ENCODE measurements at regions not wholly inside any gene's neighbourhood (a gene's known extent, or its start where the extent isn't known, plus 50 kb on each side); places are given as distances from the start of the nearest gene placed in this dataset.

- no peak overlapping the region for H4K8ac ChIP-seq (ENCODE audit: low read depth, low read length)
- H3K79me1 ChIP-seq (ENCODE audit: low read length): no peaks in the 10 kb centered on the region
- no peak overlapping the region for H2BK12ac ChIP-seq (ENCODE audit: low read length)
- H2AK5ac ChIP-seq (ENCODE audit: low read length): no peak overlapping the region
- H3K4ac ChIP-seq (ENCODE audit: low read depth, low read length): no peak overlapping the region
- no peak overlapping the region for H3K4me2 ChIP-seq (ENCODE audit: low read length)
- H3K9ac ChIP-seq (ENCODE audit: low read length): no peak overlapping the region
- no peaks in the 10 kb centered on the region for H3K4me1 ChIP-seq (ENCODE audit: control insufficient read depth in 1 of 2, insufficient read depth in 2 of 2, low read length in 2 of 2)
- H3K27ac ChIP-seq (ENCODE audit: low read depth, low read length): no peak overlapping the region
- no peak overlapping the region for H2BK120ac ChIP-seq (ENCODE audit: insufficient read depth, low read length, poor library complexity)
- H3K23ac ChIP-seq (ENCODE audit: low read length): no peak overlapping the region
- no peaks in the 10 kb centered on the region for H3K36me3 ChIP-seq (ENCODE audit: control insufficient read depth in 1 of 2, insufficient read depth in 2 of 2, low read length in 2 of 2)
- H4K91ac ChIP-seq (ENCODE audit: low read depth, low read length): no peak overlapping the region
- no peak overlapping the region for H3K14ac ChIP-seq (ENCODE audit: low read length)
- H2BK5ac ChIP-seq (ENCODE audit: low read depth, low read length, poor library complexity): no peak overlapping the region
- no peak overlapping the region for H4K12ac ChIP-seq (ENCODE audit: low read depth, low read length)
- H3K4me3 ChIP-seq (ENCODE audit: low read depth, low read length): no peak overlapping the region
- no peak for DNase-seq
- no peaks in the 10 kb centered on the region for H3K9me3 ChIP-seq (ENCODE audit: insufficient read depth, low read depth, low read length)
- H2AFZ ChIP-seq (ENCODE audit: insufficient read depth, low read length, poor library complexity): no peak overlapping the region
- no CpG with 5 or more reads among the region's 1 CpG for WGBS (ENCODE audit: extremely low coverage, insufficient coverage, insufficient read length)
- no peaks in the 10 kb centered on the region for H3K79me2 ChIP-seq (ENCODE audit: control insufficient read depth, insufficient read depth, low read length, poor library complexity)
- H3K18ac ChIP-seq (ENCODE audit: low read length): no peak overlapping the region
- no peaks in the 10 kb centered on the region for H3K27me3 ChIP-seq (ENCODE audit: insufficient read depth, low read length)
Observed at GRCh38 chr11:82601711-82602110, 132.0 kb downstream of the FAM181B start.

- no peak overlapping the region for H3K9ac ChIP-seq (ENCODE audit: low read length)
- H2BK5ac ChIP-seq (ENCODE audit: low read depth, low read length, poor library complexity): no peak overlapping the region
- no peaks in the 10 kb centered on the region for H3K4me1 ChIP-seq (ENCODE audit: control insufficient read depth in 1 of 2, insufficient read depth in 2 of 2, low read length in 2 of 2)
- H3K79me2 ChIP-seq (ENCODE audit: control insufficient read depth, insufficient read depth, low read length, poor library complexity): no peaks in the 10 kb centered on the region
- H3K4me3 ChIP-seq (ENCODE audit: low read depth, low read length): no peak overlapping the region
- no peak overlapping the region for H4K12ac ChIP-seq (ENCODE audit: low read depth, low read length)
- H3K79me1 ChIP-seq (ENCODE audit: low read length): no peaks in the 10 kb centered on the region
- no peak overlapping the region for H3K4ac ChIP-seq (ENCODE audit: low read depth, low read length)
- H3K23ac ChIP-seq (ENCODE audit: low read length): no peak overlapping the region
- H2AFZ ChIP-seq (ENCODE audit: insufficient read depth, low read length, poor library complexity): no peak overlapping the region
- no peak overlapping the region for H3K18ac ChIP-seq (ENCODE audit: low read length)
- no peak overlapping the region for H2AK5ac ChIP-seq (ENCODE audit: low read length)
- H3K27me3 ChIP-seq (ENCODE audit: insufficient read depth, low read length): no peaks in the 10 kb centered on the region
- H2BK12ac ChIP-seq (ENCODE audit: low read length): no peak overlapping the region
- no peak overlapping the region for H3K27ac ChIP-seq (ENCODE audit: low read depth, low read length)
- no peak overlapping the region for H3K4me2 ChIP-seq (ENCODE audit: low read length)
- WGBS (ENCODE audit: extremely low coverage, insufficient coverage, insufficient read length): no CpG with 5 or more reads among the region's 2 CpGs
- no peaks in the 10 kb centered on the region for H3K9me3 ChIP-seq (ENCODE audit: insufficient read depth, low read depth, low read length)
- H4K91ac ChIP-seq (ENCODE audit: low read depth, low read length): no peak overlapping the region
- no peaks in the 10 kb centered on the region for H3K36me3 ChIP-seq (ENCODE audit: control insufficient read depth in 1 of 2, insufficient read depth in 2 of 2, low read length in 2 of 2)
- no peak overlapping the region for H2BK120ac ChIP-seq (ENCODE audit: insufficient read depth, low read length, poor library complexity)
- DNase-seq: no peak
- no peak overlapping the region for H4K8ac ChIP-seq (ENCODE audit: low read depth, low read length)
- H3K14ac ChIP-seq (ENCODE audit: low read length): no peak overlapping the region
Observed at GRCh38 chr11:82599836-82600235, 133.8 kb downstream of the FAM181B start.

- no peak overlapping the region for H3K18ac ChIP-seq (ENCODE audit: low read length)
- no peaks in the 10 kb centered on the region for H3K79me2 ChIP-seq (ENCODE audit: control insufficient read depth, insufficient read depth, low read length, poor library complexity)
- no peak overlapping the region for H3K4me2 ChIP-seq (ENCODE audit: low read length)
- H3K27ac ChIP-seq (ENCODE audit: low read depth, low read length): no peak overlapping the region
- H3K23ac ChIP-seq (ENCODE audit: low read length): no peak overlapping the region
- no peaks in the 10 kb centered on the region for H3K79me1 ChIP-seq (ENCODE audit: low read length)
- no peak overlapping the region for H4K91ac ChIP-seq (ENCODE audit: low read depth, low read length)
- H3K4me3 ChIP-seq (ENCODE audit: low read depth, low read length): no peak overlapping the region
- no peak overlapping the region for H2BK5ac ChIP-seq (ENCODE audit: low read depth, low read length, poor library complexity)
- H2BK12ac ChIP-seq (ENCODE audit: low read length): no peak overlapping the region
- H3K4ac ChIP-seq (ENCODE audit: low read depth, low read length): no peak overlapping the region
- H3K14ac ChIP-seq (ENCODE audit: low read length): no peak overlapping the region
- H3K9me3 ChIP-seq (ENCODE audit: insufficient read depth, low read depth, low read length): no peaks in the 10 kb centered on the region
- H4K8ac ChIP-seq (ENCODE audit: low read depth, low read length): no peak overlapping the region
- no peaks in the 10 kb centered on the region for H3K4me1 ChIP-seq (ENCODE audit: control insufficient read depth in 1 of 2, insufficient read depth in 2 of 2, low read length in 2 of 2)
- no peaks in the 10 kb centered on the region for H3K27me3 ChIP-seq (ENCODE audit: insufficient read depth, low read length)
- H4K12ac ChIP-seq (ENCODE audit: low read depth, low read length): no peak overlapping the region
- H2BK120ac ChIP-seq (ENCODE audit: insufficient read depth, low read length, poor library complexity): no peak overlapping the region
- no CpG with 5 or more reads among the region's 3 CpGs for WGBS (ENCODE audit: extremely low coverage, insufficient coverage, insufficient read length)
- H3K36me3 ChIP-seq (ENCODE audit: control insufficient read depth in 1 of 2, insufficient read depth in 2 of 2, low read length in 2 of 2): no peaks in the 10 kb centered on the region
- no peak overlapping the region for H3K9ac ChIP-seq (ENCODE audit: low read length)
- H2AK5ac ChIP-seq (ENCODE audit: low read length): no peak overlapping the region
- H2AFZ ChIP-seq (ENCODE audit: insufficient read depth, low read length, poor library complexity): no peak overlapping the region
- DNase-seq: no peak
Observed at GRCh38 chr11:82586581-82586980, 147.1 kb downstream of the FAM181B start.

GRCh38 chr11:82577246-82577645 lies 156.4 kb downstream of the FAM181B start:
- Histone ChIP-seq H2AFZ (ENCODE audit: insufficient read depth, low read length, poor library complexity) (no peak overlapping the region), H2BK5ac (ENCODE audit: low read depth, low read length, poor library complexity) (no peak overlapping the region), H3K9me3 (ENCODE audit: insufficient read depth, low read depth, low read length) (no peaks in the 10 kb centered on the region), H3K4me2 (ENCODE audit: low read length) (no peak overlapping the region), H3K79me2 (ENCODE audit: control insufficient read depth, insufficient read depth, low read length, poor library complexity) (no peaks in the 10 kb centered on the region), H3K4ac (ENCODE audit: low read depth, low read length) (no peak overlapping the region), H3K4me3 (ENCODE audit: low read depth, low read length) (no peak overlapping the region), H2BK120ac (ENCODE audit: insufficient read depth, low read length, poor library complexity) (no peak overlapping the region), H2AK5ac (ENCODE audit: low read length) (no peak overlapping the region), H4K12ac (ENCODE audit: low read depth, low read length) (no peak overlapping the region), H3K27ac (ENCODE audit: low read depth, low read length) (no peak overlapping the region), H3K23ac (ENCODE audit: low read length) (no peak overlapping the region), H3K79me1 (ENCODE audit: low read length) (no peaks in the 10 kb centered on the region), H3K27me3 (ENCODE audit: insufficient read depth, low read length) (no peaks in the 10 kb centered on the region), H2BK12ac (ENCODE audit: low read length) (no peak overlapping the region), H3K4me1 (ENCODE audit: control insufficient read depth in 1 of 2, insufficient read depth in 2 of 2, low read length in 2 of 2) (no peaks in the 10 kb centered on the region), H3K18ac (ENCODE audit: low read length) (no peak overlapping the region), H3K9ac (ENCODE audit: low read length) (no peak overlapping the region), H3K14ac (ENCODE audit: low read length) (no peak overlapping the region), H3K36me3 (ENCODE audit: control insufficient read depth in 1 of 2, insufficient read depth in 2 of 2, low read length in 2 of 2) (no peaks in the 10 kb centered on the region), H4K8ac (ENCODE audit: low read depth, low read length) (no peak overlapping the region), H4K91ac (ENCODE audit: low read depth, low read length) (no peak overlapping the region)
- DNase-seq: no peak
- no CpG with 5 or more reads among the region's 5 CpGs for WGBS (ENCODE audit: extremely low coverage, insufficient coverage, insufficient read length)

Data from trophoblast cell (in vitro differentiated cells and primary cell).